ENCODE measurements at regions not wholly inside any gene's neighbourhood (a gene's known extent, or its start where the extent isn't known, plus 50 kb on each side); places are given as distances from the start of the nearest gene placed in this dataset.
A peak's percentile ranks its signal among the peaks of the same experiment; 100 is the strongest.
"Not testable (repeated sequence)": the region's sequence is repeated elsewhere in the genome, so short reads cannot be mapped to it uniquely, and the experiment has no call there.

DNA sequence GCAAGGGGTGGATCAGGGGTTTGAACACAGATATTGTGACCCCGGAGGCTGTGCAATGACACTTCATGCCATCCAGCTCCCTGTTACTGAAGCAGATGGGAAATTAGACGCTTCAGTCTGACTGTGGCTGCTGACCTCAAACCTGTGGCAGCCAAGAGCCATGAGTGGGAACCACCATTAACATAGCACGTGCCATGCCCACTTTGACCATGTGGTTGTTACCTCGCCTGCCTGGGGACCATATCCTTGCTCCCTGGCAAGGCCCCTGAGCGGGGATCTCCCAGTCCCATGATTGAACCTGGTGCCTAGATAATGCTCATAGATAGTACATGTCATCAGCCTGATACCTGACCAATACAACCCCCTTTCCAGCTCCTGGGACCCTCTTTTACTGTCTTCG, 68.9 kb downstream of the CYP26B1 start:
- no peak for DNase-seq

DNA sequence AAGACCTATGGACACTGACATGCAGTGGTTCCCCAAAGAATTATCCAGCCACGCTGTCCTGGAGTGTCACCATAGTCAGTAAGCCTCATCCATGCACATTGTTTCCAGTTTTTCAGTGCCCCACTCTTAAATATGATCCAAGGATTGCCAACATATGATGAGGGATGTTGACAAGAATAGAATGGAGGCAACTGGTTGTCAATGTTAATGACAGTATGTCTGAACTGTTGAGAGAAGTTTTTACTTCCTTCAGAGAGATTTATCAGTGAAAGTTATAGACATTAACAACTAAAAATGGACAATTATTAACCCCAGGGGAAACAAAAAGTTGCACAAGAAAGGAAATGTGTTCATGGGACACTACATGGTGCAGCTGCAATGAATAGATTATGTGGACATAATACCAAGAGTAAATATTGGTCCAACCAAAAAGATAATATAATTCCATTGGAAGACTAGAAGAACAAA, 69.9 kb downstream of the CYP26B1 start:
- peak; percentile 41 for DNase-seq

DNA sequence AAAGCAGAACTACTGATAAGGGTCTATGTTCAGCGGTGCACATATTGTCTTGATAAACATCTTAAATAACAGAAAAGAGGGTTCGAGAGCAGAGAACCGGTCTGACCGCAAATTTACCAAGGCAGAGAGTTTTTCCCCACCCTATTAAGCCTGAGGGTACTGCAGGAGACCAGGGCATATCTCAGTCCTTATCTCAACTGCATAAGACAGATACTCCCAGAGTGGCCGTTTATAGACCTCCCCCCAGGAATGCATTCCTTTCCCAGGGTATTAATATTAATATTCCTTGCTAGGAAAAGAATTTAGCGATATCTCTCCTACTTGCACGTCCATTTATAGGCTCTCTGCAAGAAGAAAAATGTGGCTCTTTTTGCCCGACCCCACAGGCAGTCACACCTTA, 74.3 kb downstream of the CYP26B1 start:
- DNase-seq, result not testable (repeated sequence)

DNA sequence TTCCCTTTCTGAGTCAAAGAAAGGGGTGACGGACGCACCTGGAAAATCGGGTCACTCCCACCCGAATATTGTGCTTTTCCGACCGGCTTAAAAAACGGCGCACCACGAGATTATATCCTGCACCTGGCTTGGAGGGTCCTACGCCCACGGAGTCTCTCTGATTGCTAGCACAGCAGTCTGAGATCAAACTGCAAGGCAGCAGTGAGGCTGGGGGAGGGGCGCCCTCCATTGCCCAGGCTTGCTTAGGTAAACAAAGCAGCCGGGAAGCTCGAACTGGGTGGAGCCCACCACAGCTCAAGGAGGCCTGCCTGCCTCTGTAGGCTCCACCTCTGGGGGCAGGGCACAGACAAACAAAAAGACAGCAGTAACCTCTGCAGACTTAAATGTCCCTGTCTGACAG, 83.5 kb downstream of the CYP26B1 start:
- DNase-seq, result not testable (repeated sequence)

DNA sequence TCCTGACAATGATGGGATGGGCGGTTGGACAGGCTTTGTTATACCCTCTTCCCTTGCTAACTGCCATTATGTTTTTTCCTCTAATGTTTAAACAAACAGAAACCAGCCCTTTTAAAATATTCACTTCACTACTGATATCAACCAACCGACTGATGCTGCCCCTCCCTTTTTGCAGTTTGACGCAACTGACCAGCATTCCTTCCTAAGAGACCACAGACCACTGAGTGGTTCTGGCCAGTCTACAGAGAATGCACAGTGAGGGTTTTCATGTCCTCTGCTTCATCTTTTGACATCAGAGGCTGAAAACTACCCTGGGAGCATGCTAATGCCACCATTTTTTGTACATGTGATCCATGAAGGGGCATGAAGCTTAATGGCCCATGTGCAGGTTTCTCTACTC, 85.3 kb downstream of the CYP26B1 start:
- no peak for DNase-seq

DNA sequence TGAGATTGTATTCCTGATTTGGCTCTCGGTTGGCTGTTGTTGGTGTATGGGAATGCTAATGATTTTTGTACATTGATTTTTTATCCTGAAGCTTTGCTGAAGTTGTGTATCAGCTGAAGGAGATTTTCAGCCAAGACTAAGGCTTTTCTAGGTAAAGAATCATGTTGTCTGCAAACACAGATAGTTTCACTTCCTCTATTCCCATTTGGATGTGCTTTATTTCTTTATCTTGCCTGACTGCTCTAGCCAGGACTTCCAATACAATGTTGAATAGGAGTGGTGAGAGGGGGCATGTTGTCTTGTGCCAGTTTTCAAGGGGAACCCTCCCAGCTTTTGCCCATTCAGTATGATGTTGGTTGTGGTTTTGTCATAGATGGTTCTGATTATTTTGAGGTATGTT, 90.4 kb downstream of the CYP26B1 start:
- no peak for DNase-seq

DNA sequence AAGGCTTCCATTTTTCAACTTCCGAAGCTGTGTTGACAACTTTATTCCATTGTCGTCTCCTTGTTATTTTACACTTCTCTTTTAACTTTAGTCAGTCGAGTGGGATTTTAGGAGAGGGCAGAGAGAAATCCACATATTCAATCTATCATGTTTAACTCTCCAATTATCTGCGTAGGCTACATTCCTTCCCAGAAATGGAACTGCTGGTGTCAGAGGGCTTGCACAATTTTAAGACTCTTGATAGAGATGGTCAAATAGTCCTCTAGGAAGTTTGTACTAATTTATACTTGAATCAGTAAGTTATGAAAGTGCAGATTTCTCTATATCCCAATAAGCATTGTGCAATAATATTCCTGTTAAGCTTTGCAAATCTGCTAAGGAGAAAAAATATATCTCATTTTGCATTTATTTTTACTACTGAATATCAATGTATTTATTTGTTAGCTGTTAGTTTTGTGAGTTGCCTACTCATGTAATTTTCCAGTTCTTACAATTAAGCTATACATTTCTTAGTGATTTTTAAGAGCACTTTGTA, 95.6 kb downstream of the CYP26B1 start:
- DNase-seq, result no peak

DNA sequence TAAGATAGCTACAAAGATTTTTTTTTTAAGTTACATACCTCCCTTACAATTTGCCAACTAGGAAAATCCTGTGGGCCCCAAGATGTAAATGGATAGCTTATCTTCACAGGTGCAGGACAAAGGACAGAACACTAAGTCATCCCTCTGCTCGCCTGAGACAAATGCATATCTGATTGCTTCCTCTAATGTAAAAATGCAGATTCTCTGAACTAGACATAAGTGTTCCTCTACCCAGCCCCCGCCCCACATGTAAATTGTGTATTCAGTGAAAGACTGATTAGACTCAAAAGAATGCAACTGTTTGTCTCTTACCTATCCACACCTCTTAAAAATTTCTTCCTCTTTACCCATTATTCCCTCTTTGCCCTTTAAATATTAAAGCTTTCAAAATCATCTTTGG, 96.5 kb downstream of the CYP26B1 start:
- DNase-seq, result no peak

DNA sequence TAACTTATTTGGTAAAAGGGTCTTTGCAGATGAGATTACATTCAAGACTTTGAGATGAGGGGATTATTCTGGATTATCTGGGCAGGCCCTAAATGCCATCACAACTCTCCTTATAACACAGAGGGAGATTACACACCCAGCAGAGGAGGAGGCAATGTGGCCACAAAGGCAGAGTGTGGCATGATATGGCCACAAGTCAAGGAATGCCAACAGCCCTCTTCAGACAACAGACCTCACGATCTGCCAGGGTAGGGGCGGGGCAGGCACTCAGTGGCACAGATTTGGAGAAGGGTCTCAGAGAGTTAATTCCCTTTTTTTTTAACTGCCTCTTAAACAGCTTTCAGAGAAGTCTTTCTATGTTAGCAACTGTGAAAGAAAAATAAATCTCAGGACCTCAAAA, 96.9 kb downstream of the CYP26B1 start:
- DNase-seq, result no peak

DNA sequence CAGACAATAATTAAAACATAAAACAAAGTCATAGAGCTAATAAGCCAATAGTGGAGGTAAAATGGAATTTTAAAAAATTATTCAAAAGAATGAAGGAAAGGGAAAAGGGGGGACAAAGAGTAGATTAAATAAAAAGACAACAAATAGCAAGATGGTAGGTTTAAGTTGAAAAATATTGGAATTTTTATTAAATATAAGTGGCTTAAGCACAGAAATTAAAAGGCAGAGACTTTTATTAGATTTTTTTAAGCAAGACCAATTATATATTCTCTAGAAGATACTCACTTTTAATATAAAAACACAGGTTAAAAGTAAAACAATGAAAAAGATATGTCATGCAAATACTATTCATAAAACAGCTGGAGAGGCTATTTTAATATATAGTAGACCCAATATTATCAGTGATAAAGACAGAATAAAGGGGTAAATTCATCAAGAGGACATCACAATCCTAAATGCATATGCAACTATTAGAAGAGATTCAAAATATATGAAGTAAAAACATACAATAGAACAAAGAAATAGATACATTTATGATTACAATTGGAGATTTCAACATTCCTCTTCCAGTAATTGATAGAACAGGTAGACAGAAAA, 98.7 kb downstream of the CYP26B1 start:
- no peak for DNase-seq

DNA sequence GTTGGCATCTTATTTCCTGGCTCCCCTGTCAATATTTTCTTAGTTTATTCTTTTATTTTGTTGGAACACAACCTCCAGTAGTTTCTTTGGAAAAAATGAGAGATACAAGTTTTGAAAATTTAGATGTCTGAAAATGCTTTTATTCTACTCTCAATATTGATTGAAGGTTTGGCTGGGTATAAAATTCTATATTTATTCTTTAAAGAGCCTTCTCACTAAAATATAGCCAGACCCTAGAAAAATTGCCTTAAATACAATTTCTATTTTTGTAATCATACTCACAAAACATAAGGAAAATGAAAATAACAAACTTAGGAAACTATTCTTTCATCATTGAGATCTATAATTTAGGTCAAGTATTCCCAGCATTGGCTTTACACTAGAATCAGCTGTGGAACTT, 103.7 kb downstream of the CYP26B1 start:
- DNase-seq, result no peak

DNA sequence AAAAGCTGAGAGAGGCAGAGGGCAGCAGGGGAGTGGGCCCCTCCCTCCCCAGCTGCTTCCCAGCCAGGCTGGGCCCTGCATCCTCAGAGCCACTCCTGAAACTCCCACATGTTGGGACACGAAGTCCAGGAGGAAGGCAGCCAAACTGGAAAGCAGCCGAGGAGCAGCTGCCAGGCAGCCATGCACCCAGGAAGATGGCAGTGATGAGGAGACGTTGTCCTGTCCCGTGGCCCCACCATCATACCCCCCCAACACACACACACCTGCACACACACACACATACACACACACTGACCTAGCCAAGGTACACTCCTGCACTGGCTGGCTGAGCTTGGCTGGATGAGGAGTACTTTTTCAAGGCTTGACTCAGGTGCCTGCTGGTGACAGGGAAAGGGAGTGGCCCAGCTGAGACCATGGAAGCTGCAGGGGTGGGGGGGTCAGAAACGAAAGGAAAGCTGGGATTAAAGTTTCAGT, 106.0 kb downstream of the CYP26B1 start:
- DNase-seq, result no peak

DNA sequence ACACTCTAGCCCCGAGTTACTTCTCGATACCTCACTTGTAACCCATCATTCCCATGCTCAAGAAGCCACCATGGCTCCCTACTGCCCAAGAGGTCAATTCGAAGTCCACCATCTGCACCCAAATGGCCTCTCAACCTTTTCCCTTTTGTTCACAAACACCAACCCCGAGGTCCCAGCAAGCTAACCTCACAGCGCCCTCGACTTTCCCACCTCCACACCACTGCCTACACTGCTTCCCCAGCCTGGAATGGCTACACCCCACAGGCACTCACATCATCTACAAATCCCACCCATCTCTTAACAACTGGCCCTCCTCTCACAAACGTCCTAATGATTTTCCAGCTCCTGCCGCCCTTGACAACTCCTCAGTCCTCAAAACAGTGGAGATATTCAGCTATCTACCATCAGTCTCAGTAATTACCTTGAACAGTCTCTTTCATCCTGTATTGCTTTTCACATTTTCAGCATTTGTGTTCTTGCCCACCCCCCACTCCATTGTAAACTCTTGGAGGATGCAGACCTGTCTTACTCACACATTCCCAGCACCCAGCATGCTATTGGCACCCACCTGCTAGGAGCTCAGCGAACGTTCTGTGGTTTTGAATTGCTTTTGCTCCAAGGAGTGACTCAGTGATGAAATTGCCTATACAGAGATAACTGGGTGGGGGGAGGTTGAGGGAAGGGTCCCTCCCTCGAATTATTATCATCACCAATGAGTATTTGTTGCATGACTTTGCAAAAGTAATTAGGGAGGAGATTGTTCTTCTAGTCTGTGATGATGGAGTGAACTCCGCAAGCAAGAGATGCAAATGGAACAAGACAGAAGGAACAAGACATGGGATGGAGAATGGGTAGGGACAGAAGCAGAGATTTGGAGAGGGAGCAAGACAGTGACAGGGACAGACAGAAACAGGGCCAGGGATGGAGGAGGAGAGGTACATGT, 106.8 kb downstream of the CYP26B1 start:
- no peak for DNase-seq

DNA sequence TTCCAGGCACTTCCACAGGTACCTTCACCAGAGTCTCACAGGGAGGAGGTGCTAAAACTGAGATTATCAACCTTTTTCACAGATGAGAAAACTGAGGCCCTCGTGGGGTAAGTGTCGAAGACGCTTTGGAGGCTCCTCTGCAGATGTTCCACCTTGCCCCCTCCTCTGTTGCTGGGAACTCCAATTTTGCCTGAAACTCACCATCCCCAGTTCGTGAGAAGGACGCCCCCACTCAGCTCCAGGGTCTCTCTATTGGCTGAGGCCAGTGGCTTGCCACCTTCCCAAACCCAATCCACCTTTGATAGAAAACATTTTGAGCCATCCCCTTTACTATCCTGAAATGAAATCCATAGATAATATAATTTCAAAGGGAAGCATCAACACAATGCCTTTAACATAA, 109.1 kb downstream of the CYP26B1 start:
- DNase-seq, result no peak

DNA sequence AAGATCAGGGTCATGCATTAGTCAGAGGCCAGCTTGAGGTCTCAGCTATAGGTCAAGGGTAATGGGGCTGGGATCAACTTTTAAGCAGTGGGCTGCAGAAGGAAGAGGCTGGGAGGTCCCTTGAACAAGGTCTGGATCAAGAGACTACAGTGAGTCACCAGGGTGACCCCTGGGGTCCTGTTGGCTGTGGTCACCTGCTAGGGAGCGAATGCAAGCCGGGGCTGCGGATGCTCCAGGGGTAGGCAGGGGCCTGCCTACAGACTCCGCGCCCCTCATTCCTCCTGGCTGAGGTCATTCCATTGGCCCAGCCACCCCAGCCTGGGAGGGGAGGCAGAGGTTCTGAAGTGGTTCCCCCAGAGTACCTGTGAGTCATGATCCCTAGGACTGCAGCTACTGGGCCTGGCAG, 110.4 kb downstream of the CYP26B1 start:
- no peak for DNase-seq

DNA sequence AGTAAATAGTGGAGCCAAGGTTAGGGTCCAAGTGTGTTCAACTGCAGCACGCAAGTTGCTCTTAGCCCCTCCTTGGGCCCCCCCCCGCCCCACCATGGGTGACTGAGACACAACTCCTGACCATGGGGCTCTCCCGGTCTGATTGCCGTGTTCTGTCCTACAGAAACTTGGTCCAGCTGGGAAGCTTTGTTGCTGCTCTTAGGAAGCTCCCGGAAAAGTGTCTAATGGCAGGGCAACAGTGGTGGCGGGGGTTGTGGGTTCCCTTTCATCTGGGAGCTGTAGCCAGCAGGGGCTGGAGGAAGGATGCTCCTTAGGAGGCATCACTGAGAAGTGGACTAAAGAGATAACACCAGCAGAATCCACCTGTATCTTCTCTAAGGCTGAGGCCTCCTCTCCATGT, 111.1 kb downstream of the CYP26B1 start:
- no peak for DNase-seq

DNA sequence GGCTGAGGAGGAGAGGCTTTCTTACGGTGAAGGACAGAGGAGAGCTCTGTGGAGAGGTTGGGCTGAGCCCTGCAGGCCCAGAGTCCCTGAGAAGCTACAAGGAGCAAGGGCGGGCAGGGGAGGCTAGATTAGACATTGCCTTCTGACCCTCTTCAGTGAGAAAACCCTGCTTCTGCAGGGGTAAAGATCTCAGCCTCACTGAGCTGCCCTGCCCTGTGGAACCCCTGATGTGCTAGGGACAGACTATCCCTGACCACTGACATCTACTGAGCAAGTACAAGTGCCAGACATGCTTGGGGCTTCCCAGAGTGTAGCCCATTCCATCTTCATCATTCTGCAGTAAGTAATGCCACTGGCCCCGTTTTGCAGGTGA, 111.5 kb downstream of the CYP26B1 start:
- no peak for DNase-seq

DNA sequence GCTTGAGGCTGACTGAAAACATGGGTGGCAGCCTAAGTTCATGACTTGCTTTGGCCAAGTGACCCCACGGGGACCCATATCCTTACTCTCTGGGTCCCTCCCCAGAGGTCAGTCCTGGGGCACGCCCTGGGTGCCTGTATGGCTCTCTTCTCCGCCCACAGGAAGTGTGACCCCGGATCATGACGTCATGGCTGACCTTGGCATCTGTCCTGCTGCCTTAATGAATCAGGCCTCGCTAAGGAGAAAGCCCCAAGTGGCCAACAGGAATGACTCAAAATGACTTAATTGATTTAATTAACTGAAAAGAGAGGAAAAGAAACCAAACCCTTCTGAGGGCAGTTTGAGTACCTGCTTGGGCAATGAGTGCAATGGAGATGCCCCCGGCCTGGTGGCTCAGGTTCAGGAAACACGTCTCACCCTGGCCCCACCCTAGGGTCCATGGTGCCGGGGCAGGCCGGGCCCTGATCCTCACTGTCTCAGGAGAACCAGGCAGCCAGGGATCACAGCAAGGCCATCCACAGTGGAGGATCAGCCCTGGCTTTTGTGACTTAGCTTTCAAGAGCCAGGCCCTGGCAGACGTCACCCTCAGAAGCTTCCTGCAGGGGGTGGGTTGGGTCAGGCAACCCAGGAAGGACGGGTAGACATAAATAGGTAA, 112.0 kb downstream of the CYP26B1 start:
- no peak for DNase-seq

DNA sequence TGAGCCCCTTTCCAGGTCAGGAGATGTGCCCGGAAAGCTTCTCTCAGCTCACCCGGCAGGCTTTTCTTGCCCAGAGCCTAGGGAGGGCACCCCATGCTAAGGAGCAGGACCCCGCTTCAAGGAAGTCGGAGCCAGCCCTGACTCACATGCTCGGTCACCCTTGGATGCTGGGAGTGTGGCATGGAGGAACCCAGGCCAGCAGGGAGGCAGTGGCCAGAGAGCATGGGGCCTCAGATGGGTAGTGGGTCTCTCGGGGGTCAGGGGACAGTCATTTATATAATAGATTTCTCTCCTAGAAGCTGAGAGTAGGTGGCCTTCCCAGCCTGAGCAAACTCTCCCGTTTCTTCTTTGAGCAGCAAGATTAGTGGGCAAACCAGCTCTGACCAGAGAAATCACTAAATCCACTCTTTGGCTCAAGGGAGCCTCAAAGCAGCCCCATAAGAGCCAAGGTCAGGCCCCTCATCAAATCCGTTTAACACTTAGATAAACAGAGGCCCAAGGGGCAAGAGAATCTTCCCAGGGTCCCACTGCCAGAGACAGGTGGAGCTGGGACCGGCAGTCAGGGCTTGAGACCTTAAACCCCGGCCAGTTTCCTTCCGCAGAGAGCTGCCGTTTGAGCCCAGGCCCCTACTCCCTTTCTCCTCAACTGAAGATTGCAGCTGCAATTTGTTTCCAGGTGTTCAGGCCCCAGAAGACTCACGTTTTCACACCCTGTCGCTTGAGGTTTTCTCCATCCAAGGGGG, 113.1 kb downstream of the CYP26B1 start:
- DNase-seq, result no peak

DNA sequence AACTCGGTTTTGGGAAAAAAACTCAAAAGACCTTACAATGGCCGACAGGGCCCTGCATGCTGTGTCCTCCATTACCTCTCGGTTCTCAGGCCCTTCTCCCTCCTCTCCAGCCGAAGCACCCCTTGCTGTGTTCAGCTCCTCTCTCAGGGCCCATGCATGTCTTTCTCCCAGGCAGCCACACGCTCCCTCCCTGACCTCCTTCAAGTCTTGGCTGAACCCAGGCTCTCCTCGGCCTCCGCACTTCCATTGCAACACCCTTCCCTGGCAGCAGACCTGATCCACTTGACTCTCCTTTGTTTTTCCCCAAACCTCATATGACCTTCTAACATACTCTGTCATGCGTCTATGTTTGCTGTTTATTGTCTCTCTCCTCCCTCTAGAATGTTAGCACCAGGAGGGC, 114.0 kb downstream of the CYP26B1 start:
- DNase-seq, result no peak

DNA sequence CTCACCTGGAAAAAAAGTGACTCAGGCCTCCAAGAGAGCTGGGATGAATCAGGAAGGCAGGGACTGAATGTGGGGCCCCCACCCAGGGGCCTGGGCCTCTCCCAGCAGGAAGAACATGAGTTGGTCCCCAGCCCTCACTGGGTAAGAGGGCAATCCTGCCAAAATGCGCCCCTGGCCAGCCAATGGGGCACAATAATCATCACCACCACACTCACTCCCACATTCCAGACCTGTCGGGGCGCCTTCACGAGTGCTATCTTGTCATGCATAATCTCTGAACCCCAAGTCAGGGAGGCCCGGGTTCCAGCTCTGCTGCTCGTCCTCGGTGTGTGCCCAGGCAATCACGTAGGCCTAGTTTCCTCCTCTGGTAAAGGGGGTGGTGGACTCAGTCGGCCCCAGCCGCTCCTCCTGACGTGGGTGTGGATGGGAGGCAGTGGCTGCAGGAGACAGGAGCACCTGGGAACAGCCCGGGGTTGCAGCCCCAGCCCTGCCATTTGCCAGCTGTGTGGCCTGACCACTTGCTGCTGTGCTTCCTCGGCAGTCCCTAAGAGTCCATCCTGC, 115.1 kb downstream of the CYP26B1 start:
- no peak for DNase-seq

DNA sequence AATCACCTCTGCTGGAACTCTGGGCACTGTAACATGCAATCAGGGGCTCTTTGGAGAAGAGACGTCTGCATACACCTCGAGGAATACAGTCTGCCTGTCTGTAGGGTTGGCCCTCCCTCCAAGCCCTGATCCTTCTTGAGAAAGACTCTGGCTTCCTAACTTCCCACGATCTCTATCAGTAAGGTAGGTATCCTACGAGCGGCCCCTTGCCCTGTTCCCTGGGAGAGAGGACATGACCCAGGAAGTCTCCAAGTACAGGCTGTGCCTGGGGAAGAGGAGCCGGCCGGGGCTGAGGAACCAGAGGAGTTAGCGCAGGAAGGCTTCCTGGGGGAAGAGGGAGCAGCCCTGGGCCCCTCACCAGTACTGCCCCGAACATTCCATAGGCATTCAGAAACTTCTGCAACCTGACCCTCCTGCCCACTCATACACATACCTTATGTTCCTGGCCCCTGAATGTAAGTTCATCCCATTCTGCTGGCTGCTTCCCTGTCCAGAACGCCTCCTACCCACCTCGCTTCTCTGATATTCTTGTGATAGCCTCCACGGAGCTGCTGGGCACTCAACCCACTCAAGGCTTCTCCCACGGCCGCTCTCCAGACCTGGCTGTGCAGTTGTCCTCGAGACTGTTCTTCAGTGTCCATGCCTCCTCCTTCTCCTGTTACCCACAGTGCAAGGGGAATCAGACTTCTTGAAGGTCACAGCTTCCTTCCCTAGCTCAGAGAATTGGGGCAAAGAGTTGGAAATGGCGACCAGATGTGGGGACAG, 116.1 kb downstream of the CYP26B1 start:
- no peak for DNase-seq
